ENCODE measurements at regions not wholly inside any gene's neighbourhood (a gene's known extent, or its start where the extent isn't known, plus 50 kb on each side); places are given as distances from the start of the nearest gene placed in this dataset.

- Histone ChIP-seq H3K9me3 (ENCODE audit: control insufficient read depth, low read length) (no peaks in the 10 kb centered on the region), H3K27ac (ENCODE audit: insufficient read depth, low read depth, low read length, poor library complexity, severe bottlenecking) (no peak overlapping the region), H3K27me3 (ENCODE audit: control insufficient read depth, insufficient read depth, low read length, poor library complexity, severe bottlenecking) (no peaks in the 10 kb centered on the region), H3K36me3 (ENCODE audit: control insufficient read depth, insufficient read depth, low read length) (no peaks in the 10 kb centered on the region), H3K4me1 (ENCODE audit: control insufficient read depth, insufficient read depth, low read length) (peaks cover 7% of the 10 kb centered on the region), H3K4me3 (ENCODE audit: insufficient read depth, low read depth, low read length) (no peak overlapping the region)
- WGBS, 2 experiments: 94 to 96% methylated on average over 1 of the region's 1 CpG
Measured at GRCh38 chr9:120153258-120153657, 426.7 kb downstream of the CDK5RAP2 start.

DNA sequence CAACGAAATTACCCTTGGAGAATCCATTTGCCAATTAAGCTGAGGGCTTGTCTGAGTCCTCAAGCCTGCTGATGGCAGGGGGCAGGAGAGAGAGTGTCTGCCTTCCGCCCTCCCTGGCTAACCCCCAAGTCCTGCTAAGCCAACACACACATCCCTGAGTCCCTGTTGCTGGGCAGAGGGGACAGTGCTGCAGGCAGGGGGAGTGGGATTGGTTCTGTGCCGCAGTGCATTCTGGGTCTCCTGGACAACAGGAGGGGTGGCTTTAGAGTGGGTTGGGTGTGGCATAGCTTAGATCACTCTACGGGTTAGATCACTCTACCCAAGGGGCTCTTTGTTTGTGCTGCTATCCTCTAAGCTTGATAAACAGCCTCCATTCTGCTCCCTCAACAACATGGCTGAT, 427.7 kb downstream of the CDK5RAP2 start:
- Histone ChIP-seq H3K9me3 (ENCODE audit: control insufficient read depth, low read length) (no peaks in the 10 kb centered on the region), H3K4me3 (ENCODE audit: insufficient read depth, low read depth, low read length) (no peak overlapping the region), H3K27me3 (ENCODE audit: control insufficient read depth, insufficient read depth, low read length, poor library complexity, severe bottlenecking) (no peaks in the 10 kb centered on the region), H3K36me3 (ENCODE audit: control insufficient read depth, insufficient read depth, low read length) (no peaks in the 10 kb centered on the region), H3K27ac (ENCODE audit: insufficient read depth, low read depth, low read length, poor library complexity, severe bottlenecking) (peak overlapping the region; percentile 62), H3K4me1 (ENCODE audit: control insufficient read depth, insufficient read depth, low read length) (peaks cover 7% of the 10 kb centered on the region)
- 64 to 68% methylated on average over 4 of the region's 4 CpGs for WGBS, 2 experiments

GRCh38 chr9:120151806-120152205, 428.2 kb downstream of the CDK5RAP2 start:
- Histone ChIP-seq H3K4me3 (ENCODE audit: insufficient read depth, low read depth, low read length) (no peak overlapping the region), H3K36me3 (ENCODE audit: control insufficient read depth, insufficient read depth, low read length) (no peaks in the 10 kb centered on the region), H3K4me1 (ENCODE audit: control insufficient read depth, insufficient read depth, low read length) (peaks cover 7% of the 10 kb centered on the region), H3K27me3 (ENCODE audit: control insufficient read depth, insufficient read depth, low read length, poor library complexity, severe bottlenecking) (no peaks in the 10 kb centered on the region), H3K27ac (ENCODE audit: insufficient read depth, low read depth, low read length, poor library complexity, severe bottlenecking) (peak overlapping the region; percentile 50), H3K9me3 (ENCODE audit: control insufficient read depth, low read length) (no peaks in the 10 kb centered on the region)
- WGBS, 2 experiments: 70 to 84% methylated on average over 10 to 12 of the region's 12 CpGs

- WGBS, 2 experiments: 94 to 97% methylated on average over 3 of the region's 3 CpGs
- H3K36me3 ChIP-seq (ENCODE audit: control insufficient read depth, insufficient read depth, low read length): no peaks in the 10 kb centered on the region
- H3K4me3 ChIP-seq (ENCODE audit: insufficient read depth, low read depth, low read length): no peak overlapping the region
- H3K4me1 ChIP-seq (ENCODE audit: control insufficient read depth, insufficient read depth, low read length): peaks cover 7% of the 10 kb centered on the region
- H3K27ac ChIP-seq (ENCODE audit: insufficient read depth, low read depth, low read length, poor library complexity, severe bottlenecking): no peak overlapping the region
- H3K9me3 ChIP-seq (ENCODE audit: control insufficient read depth, low read length): no peaks in the 10 kb centered on the region
- H3K27me3 ChIP-seq (ENCODE audit: control insufficient read depth, insufficient read depth, low read length, poor library complexity, severe bottlenecking): no peaks in the 10 kb centered on the region
Measured at GRCh38 chr9:120151149-120151548, 428.8 kb downstream of the CDK5RAP2 start.

DNA sequence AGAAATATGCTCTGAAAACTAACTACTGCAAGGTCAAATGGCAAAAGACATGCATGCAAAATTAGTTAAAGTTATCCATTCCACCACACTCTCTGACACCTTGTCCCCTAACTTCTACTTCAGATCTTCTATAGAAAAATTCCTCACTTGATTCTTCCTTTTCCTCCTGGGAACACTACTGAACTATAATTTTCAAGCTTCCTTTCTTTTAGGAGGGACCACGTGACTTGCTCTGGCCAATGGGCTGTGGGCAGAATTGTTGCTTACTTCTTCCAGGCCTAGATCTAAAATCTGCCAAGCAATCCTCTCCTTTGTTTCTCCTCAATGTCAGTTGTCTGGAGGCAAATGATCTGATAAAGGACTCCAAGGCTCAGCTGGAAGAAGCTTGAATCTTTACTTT, 441.0 kb downstream of the CDK5RAP2 start:
- H3K4me3 ChIP-seq (ENCODE audit: insufficient read depth, low read depth, low read length): no peak overlapping the region
- H3K36me3 ChIP-seq (ENCODE audit: control insufficient read depth, insufficient read depth, low read length): no peaks in the 10 kb centered on the region
- no peaks in the 10 kb centered on the region for H3K4me1 ChIP-seq (ENCODE audit: control insufficient read depth, insufficient read depth, low read length)
- no peak overlapping the region for H3K27ac ChIP-seq (ENCODE audit: insufficient read depth, low read depth, low read length, poor library complexity, severe bottlenecking)
- peaks cover under 1% of the 10 kb centered on the region for H3K9me3 ChIP-seq (ENCODE audit: control insufficient read depth, low read length)
- 93 to 95% methylated on average over 1 of the region's 1 CpG for WGBS, 2 experiments
- H3K27me3 ChIP-seq (ENCODE audit: control insufficient read depth, insufficient read depth, low read length, poor library complexity, severe bottlenecking): no peaks in the 10 kb centered on the region

- Histone ChIP-seq H3K27me3 (ENCODE audit: control insufficient read depth, insufficient read depth, low read length, poor library complexity, severe bottlenecking) (no peaks in the 10 kb centered on the region), H3K36me3 (ENCODE audit: control insufficient read depth, insufficient read depth, low read length) (no peaks in the 10 kb centered on the region), H3K9me3 (ENCODE audit: control insufficient read depth, low read length) (peaks cover 2% of the 10 kb centered on the region), H3K4me3 (ENCODE audit: insufficient read depth, low read depth, low read length) (no peak overlapping the region), H3K27ac (ENCODE audit: insufficient read depth, low read depth, low read length, poor library complexity, severe bottlenecking) (no peak overlapping the region), H3K4me1 (ENCODE audit: control insufficient read depth, insufficient read depth, low read length) (no peaks in the 10 kb centered on the region)
- 83 to 84% methylated on average over 5 of the region's 5 CpGs for WGBS, 2 experiments
Measured at GRCh38 chr9:120137186-120137840, 442.7 kb downstream of the CDK5RAP2 start.

DNA sequence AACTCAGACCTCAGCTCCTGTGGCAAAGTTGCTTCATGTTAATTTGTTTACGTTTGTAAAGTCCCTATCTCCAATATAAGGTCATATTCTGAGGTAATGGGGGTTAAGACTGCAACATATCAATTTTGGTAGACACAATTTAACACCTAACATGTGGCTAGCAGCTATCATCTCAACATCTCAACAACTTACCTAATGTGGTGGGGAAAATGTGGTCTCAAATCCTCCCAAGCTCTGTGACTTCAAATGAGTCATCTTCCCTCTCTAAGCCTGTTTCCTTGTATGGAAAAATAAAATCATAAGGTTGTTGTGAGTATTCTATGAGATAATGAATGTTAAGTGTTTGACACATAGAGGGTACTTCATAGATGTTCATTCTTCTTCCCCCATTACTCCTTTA, 443.3 kb downstream of the CDK5RAP2 start:
- peaks cover 2% of the 10 kb centered on the region for H3K9me3 ChIP-seq (ENCODE audit: control insufficient read depth, low read length)
- H3K27me3 ChIP-seq (ENCODE audit: control insufficient read depth, insufficient read depth, low read length, poor library complexity, severe bottlenecking): no peaks in the 10 kb centered on the region
- WGBS, 2 experiments: 71% methylated on average over 1 of the region's 1 CpG; no CpG with 5 or more reads in 1 of the 2 experiments
- H3K4me1 ChIP-seq (ENCODE audit: control insufficient read depth, insufficient read depth, low read length): no peaks in the 10 kb centered on the region
- no peak overlapping the region for H3K27ac ChIP-seq (ENCODE audit: insufficient read depth, low read depth, low read length, poor library complexity, severe bottlenecking)
- H3K36me3 ChIP-seq (ENCODE audit: control insufficient read depth, insufficient read depth, low read length): no peaks in the 10 kb centered on the region
- H3K4me3 ChIP-seq (ENCODE audit: insufficient read depth, low read depth, low read length): no peak overlapping the region

GRCh38 chr9:120117081-120117480, 462.9 kb downstream of the CDK5RAP2 start:
- Histone ChIP-seq H3K27me3 (ENCODE audit: control insufficient read depth, insufficient read depth, low read length, poor library complexity, severe bottlenecking) (no peaks in the 10 kb centered on the region), H3K4me1 (ENCODE audit: control insufficient read depth, insufficient read depth, low read length) (no peaks in the 10 kb centered on the region), H3K9me3 (ENCODE audit: control insufficient read depth, low read length) (no peaks in the 10 kb centered on the region), H3K4me3 (ENCODE audit: insufficient read depth, low read depth, low read length) (no peak overlapping the region), H3K27ac (ENCODE audit: insufficient read depth, low read depth, low read length, poor library complexity, severe bottlenecking) (no peak overlapping the region), H3K36me3 (ENCODE audit: control insufficient read depth, insufficient read depth, low read length) (no peaks in the 10 kb centered on the region)
- 91 to 92% methylated on average over 4 of the region's 4 CpGs for WGBS, 2 experiments

- H3K36me3 ChIP-seq (ENCODE audit: control insufficient read depth, insufficient read depth, low read length): no peaks in the 10 kb centered on the region
- no peaks in the 10 kb centered on the region for H3K27me3 ChIP-seq (ENCODE audit: control insufficient read depth, insufficient read depth, low read length, poor library complexity, severe bottlenecking)
- WGBS, 2 experiments: 81 to 85% methylated on average over 1 of the region's 1 CpG
- no peak overlapping the region for H3K27ac ChIP-seq (ENCODE audit: insufficient read depth, low read depth, low read length, poor library complexity, severe bottlenecking)
- H3K4me3 ChIP-seq (ENCODE audit: insufficient read depth, low read depth, low read length): no peak overlapping the region
- H3K9me3 ChIP-seq (ENCODE audit: control insufficient read depth, low read length): no peaks in the 10 kb centered on the region
- H3K4me1 ChIP-seq (ENCODE audit: control insufficient read depth, insufficient read depth, low read length): no peaks in the 10 kb centered on the region
Measured at GRCh38 chr9:120110520-120110919, 469.4 kb downstream of the CDK5RAP2 start.

GRCh38 chr9:120109242-120109641, 470.7 kb downstream of the CDK5RAP2 start:
- H3K9me3 ChIP-seq (ENCODE audit: control insufficient read depth, low read length): no peaks in the 10 kb centered on the region
- H3K36me3 ChIP-seq (ENCODE audit: control insufficient read depth, insufficient read depth, low read length): no peaks in the 10 kb centered on the region
- no peak overlapping the region for H3K4me3 ChIP-seq (ENCODE audit: insufficient read depth, low read depth, low read length)
- H3K27ac ChIP-seq (ENCODE audit: insufficient read depth, low read depth, low read length, poor library complexity, severe bottlenecking): no peak overlapping the region
- H3K27me3 ChIP-seq (ENCODE audit: control insufficient read depth, insufficient read depth, low read length, poor library complexity, severe bottlenecking): no peaks in the 10 kb centered on the region
- no peaks in the 10 kb centered on the region for H3K4me1 ChIP-seq (ENCODE audit: control insufficient read depth, insufficient read depth, low read length)
- 53 to 54% methylated on average over 3 of the region's 3 CpGs for WGBS, 2 experiments

GRCh38 chr9:120107138-120107537, 472.8 kb downstream of the CDK5RAP2 start:
- Histone ChIP-seq H3K4me1 (ENCODE audit: control insufficient read depth, insufficient read depth, low read length) (no peaks in the 10 kb centered on the region), H3K4me3 (ENCODE audit: insufficient read depth, low read depth, low read length) (no peak overlapping the region), H3K36me3 (ENCODE audit: control insufficient read depth, insufficient read depth, low read length) (no peaks in the 10 kb centered on the region), H3K27me3 (ENCODE audit: control insufficient read depth, insufficient read depth, low read length, poor library complexity, severe bottlenecking) (no peaks in the 10 kb centered on the region), H3K9me3 (ENCODE audit: control insufficient read depth, low read length) (no peaks in the 10 kb centered on the region), H3K27ac (ENCODE audit: insufficient read depth, low read depth, low read length, poor library complexity, severe bottlenecking) (no peak overlapping the region)
- WGBS, 2 experiments: 85 to 91% methylated on average over 1 of the region's 1 CpG

Data from ectodermal cell (in vitro differentiated cells).